DMS153 treated with DMSO at 0.1 percent for 48 hours (cell line): ENCODE measurements at regions not wholly inside any gene's neighbourhood (a gene's known extent, or its start where the extent isn't known, plus 50 kb on each side); places are given as distances from the start of the nearest gene placed in this dataset.
"Not testable (repeated sequence)": the region's sequence is repeated elsewhere in the genome, so short reads cannot be mapped to it uniquely, and the experiment has no call there.

Source experiments
- DNase-seq: peaks from one replicate; lab custom pipeline; 2025; ENCODE audit not compliant: unreplicated experiment; lab: John Stamatoyannopoulos, UW

DNA sequence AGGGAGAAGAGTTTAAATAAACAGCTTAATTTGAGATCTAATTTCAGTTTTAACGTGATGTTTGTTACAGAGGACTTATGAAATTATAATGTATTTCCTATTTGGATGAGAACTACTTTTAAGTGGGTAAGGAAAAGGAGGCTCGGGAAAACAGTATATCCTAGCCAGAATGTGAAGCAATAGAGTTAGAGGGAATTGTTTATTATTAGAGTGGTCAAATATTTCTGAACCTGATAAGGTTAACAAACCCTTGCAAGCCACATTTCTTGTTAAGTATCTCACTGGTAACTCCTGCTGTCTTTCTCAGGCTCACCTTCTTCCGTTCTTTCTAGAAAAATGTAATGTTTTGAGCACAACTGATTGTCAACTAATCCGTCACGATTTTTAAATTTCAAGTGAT, 335.1 kb upstream of the MBL2 start:
- DNase-seq: no peak

- DNase-seq: no peak
Measured at GRCh38 chr10:53102424-53102823, 329.8 kb upstream of the MBL2 start.

- no peak for DNase-seq
Measured at GRCh38 chr10:53093878-53094277, 321.3 kb upstream of the MBL2 start.

- no peak for DNase-seq
Measured at GRCh38 chr10:53091574-53091973, 319.0 kb upstream of the MBL2 start.

- no peak for DNase-seq
Measured at GRCh38 chr10:53088961-53089360, 316.4 kb upstream of the MBL2 start.

DNA sequence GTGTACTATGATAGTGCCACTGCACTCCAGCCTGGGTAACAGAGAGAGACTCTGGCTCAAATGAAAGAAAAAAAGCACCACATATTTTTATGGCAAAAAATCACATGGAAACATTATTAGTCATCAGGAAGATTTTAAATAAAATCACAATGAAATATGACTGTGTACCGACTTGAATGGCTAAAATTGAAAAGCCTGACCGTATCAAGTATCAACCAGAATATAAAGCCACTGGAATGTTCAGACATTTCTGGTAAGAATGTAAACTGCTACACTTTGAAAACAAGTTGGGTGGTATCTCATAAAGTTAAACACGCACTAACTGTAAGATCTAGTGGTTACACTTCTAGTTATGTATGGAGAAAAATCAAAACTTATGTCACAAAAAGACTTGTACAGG, 306.7 kb upstream of the MBL2 start:
- no peak for DNase-seq

DNA sequence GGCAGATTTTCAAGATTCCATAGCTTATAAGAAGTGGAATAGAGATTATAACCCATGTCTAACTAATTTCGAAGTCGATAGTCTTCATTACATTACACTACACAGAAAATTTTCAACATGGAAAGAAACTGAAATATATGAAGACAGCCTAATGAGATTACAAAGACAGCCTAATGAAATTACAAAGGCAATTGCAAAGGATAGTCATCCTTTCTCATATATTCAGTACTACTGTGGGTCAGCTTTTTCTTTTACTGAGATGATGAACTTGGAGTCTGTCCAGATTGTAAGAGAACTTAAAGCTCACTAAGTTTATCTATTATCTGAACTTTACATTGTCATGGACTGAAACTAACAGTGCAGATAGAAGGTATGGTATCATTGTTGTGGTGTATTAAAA, 304.4 kb upstream of the MBL2 start:
- DNase-seq: no peak

DNA sequence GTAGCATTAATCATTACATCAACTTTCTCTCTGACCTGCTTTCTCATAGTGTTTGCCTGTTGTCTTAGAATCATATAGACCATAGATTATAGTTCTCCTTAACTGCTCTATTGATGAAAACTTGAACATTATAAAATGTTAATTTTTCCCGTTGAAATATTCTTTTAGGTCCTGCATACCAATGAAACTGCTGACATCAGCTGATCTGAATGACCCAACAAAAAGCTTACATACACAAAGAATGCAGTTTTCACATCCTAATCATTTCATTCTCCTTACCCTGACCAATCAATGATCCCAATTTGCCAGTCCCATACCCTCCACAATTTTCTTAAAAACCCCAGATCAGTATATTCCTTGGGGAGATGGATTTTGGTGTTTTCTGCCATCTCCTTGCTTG, 302.9 kb upstream of the MBL2 start:
- DNase-seq: no peak

DNA sequence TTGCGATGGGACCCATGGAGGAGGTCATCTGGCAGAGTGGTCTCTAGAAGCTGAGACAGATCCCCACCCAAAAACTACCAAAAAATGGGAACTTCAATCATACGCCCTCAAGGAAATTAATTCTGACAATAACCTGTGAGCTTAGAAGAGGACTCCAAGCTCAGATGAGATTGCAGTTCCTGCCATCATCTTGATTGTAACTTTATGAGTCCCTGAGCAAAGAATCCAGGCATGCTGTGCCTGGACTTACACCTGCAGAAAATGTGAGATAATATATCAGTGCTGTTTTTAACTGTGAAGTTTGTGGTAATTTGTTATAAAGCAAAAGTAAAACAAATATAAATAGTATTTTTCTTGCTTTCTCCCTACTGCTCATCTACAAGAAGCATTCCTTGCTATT, 299.6 kb upstream of the MBL2 start:
- no peak for DNase-seq

- no peak for DNase-seq
Measured at GRCh38 chr10:53071505-53072125, 299.0 kb upstream of the MBL2 start.

GRCh38 chr10:53069013-53069412, 296.4 kb upstream of the MBL2 start:
- no peak for DNase-seq

DNA sequence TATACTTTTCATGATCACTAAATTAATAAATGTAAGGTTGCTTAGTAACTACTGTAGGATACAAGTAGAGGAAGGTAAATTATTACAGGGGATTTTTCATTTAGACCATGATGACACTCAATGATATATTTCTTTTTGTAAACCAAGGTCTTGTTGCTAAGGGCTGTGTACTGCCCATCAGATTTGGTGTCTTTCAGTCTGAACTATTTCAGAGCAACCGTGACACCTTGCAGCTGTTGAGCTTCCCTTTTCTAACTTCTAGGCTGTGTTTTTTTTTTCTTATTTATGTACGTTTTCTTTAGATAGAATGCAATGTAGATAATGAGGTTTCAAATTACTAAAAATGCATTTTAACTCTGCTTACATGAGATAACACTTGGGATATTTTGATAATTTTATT, 292.0 kb upstream of the MBL2 start:
- DNase-seq: no peak

GRCh38 chr10:53063805-53064204, 291.2 kb upstream of the MBL2 start:
- DNase-seq: no peak

DNA sequence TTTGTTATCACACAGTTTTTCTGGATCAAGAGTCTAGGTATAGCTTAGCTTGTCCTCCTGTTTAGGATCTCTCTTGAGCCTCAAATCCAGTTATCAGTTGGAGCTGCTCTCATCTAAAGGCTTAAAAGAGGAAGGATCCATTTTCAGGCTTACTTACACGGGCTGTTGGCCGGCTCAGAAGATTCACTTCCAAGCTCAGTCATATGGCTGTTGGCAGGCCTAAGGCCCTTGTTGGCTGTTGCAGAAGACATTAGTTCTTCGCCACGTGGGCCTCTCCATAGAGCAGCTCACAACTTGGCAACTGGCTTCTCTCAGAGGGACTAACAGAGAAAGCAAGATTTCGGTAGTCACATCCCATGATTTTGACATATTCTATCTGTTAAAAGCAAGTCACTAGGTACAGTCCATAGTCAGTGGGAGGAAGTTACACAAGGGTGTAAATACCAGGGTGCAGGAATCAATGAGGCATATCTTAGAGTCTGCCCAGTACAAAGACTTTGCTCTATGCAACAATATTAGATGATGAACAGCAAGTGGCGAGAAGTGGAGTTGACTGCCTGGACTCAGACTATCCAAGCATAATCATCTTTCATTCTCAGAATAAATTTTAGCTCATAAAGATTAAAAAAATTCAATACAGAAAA, 280.1 kb upstream of the MBL2 start:
- DNase-seq: no peak

GRCh38 chr10:53045315-53045714, 272.7 kb upstream of the MBL2 start:
- DNase-seq: no peak

DNA sequence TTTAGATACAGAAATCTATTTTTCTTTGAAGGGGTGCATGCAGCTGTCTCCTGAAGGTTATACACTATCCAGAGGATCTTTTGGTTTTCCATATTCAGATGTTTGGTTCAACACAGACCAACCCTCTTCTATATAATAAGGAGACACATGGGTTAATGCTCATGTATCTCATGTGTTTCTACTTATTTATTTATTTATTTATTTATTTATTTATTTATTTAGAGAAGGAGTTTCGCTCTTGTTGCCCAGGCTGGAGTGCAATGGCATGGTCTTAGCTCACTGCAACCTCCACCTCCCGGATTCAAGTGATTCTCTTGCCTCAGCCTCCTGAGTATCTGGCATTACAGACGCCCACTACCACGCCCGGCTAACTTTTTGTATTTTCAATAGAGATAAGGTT, 263.2 kb upstream of the MBL2 start:
- DNase-seq: not testable (repeated sequence)

- DNase-seq: no peak
Measured at GRCh38 chr10:53033396-53033795, 260.8 kb upstream of the MBL2 start.

DNA sequence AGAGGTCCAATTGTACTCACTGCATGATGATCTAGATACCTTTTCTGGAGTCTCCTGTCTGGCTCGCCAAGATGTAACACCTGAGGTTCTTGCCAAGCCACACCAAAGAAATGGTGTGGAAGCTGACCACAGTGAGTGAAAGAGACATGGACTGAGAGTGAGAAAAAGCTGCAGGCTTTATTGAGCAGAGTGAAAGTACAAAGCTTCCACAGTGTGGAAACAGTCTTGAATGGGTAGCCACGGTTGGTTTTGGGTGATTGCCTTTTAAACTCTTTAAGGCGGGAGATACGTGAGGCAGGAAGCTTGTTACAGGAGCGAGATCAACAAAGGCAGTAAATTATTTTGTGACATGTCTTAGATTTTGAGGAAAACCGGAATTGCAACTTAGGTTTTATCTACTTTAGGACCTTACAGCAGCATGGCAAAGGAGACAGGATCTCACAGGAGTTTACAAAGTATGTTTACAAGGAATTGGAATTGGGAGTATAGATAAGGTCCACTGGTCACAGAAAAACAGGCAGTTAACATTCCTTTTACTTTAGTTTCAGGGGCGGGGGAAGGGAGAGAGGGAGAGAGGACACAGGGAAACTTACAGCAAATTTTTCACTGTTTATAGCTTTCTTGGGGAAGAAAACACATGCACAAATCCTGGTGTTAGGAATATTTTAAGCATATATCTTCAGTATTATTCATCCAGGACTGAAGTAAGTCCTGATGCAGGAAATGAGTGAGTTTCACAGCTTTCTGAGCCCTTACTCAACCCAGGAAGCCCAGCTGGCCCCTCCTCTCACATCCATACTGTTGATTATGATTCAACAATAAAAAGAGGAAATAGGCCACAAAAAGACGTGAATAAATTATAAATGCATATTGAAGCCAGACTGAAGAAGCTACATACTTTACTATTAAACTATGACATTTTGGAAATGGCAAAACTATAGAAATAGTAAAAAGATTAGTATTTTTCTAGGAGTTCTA, 257.6 kb upstream of the MBL2 start:
- DNase-seq: not testable (repeated sequence)

- no peak for DNase-seq
Measured at GRCh38 chr10:53029449-53029848, 256.9 kb upstream of the MBL2 start.

DNA sequence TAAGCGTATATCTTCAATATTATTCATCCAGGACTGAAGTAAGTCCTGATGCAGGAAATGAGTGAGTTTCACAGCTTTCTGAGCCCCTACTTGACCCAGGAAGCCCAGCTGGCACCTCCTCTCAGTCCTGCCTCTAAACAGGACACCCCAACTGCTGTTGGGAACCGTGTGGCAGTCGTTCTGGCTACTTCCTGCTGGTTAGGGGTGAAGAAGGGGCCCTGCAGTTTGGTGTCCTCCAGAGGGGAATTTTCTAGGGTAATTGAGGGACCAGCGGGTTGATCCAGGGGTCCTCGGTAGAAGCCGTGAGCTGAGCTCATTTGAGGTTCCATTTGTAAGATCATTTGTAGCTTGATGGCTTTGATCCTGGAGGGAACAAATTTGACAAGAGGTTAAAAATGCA, 253.2 kb upstream of the MBL2 start:
- DNase-seq: not testable (repeated sequence)

GRCh38 chr10:53025172-53025711, 252.7 kb upstream of the MBL2 start:
- no peak for DNase-seq

GRCh38 chr10:53023411-53023810, 250.8 kb upstream of the MBL2 start:
- no peak for DNase-seq
